ENCODE measurements at regions not wholly inside any gene's neighbourhood (a gene's known extent, or its start where the extent isn't known, plus 50 kb on each side); places are given as distances from the start of the nearest gene placed in this dataset.

GRCh38 chr5:68669864-68670575 lies 423.8 kb upstream of the SLC30A5 start:
- TF ChIP-seq ELK4 (CRISPR knock-in tag; IDR thresholded peaks at IDR 0.05; ENCODE audit: borderline replicate concordance) (no peak), YY1 (IDR thresholded peaks at IDR 0.05; ENCODE audit: insufficient read depth, insufficient replicate concordance, low read depth, low read length) (no peak), ZKSCAN1 (IDR thresholded peaks at IDR 0.05; ENCODE audit: low read length) (no peak), SP1 (IDR thresholded peaks at IDR 0.05) (no peak), SP1 (CRISPR knock-in tag; IDR thresholded peaks at IDR 0.05) (no peak), POLR2AphosphoS5 (IDR thresholded peaks at IDR 0.05; ENCODE audit: low read depth, low read length) (no peak), CAMTA2 (CRISPR knock-in tag; IDR thresholded peaks at IDR 0.05; ENCODE audit: borderline replicate concordance) (no peak), CTCF (CRISPR knock-in tag; IDR thresholded peaks at IDR 0.05) (no peak), PBX3 (CRISPR knock-in tag; IDR thresholded peaks at IDR 0.05; ENCODE audit: borderline replicate concordance) (no peak), KAT2B (IDR thresholded peaks at IDR 0.05; ENCODE audit: borderline replicate concordance, low read depth, low read length) (no peak), RNF219 (CRISPR knock-in tag; IDR thresholded peaks at IDR 0.05) (no peak)

Data from HepG2 (cell line).